A172 (cell line): ENCODE measurements at regions not wholly inside any gene's neighbourhood (a gene's known extent, or its start where the extent isn't known, plus 50 kb on each side); places are given as distances from the start of the nearest gene placed in this dataset.
"Not testable (repeated sequence)": the region's sequence is repeated elsewhere in the genome, so short reads cannot be mapped to it uniquely, and the experiment has no call there.

Experiments used
- DNase-seq: peaks from one replicate; pipeline ENCODE4 v3.0.0-alpha.2; 2015; ENCODE audit warnings: low spot score

DNA sequence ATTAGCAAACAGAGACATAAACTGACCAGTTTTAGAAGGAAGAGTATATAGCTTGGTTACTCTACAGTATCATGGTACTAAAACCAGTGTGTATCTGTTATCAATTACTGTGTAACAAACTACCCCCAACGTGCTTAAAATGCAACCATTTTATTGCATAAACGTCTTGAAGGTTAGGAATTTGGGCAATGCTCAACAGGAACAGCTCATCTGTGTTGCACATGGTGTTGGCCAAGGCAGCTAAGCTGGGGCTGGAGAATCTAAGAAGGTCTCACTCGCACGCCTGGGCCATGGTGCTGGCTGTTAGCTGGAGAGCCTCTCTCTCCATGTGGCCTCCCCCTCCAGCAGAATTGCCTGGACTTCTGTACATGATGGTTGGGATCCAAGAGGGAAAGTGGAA, 81.2 kb upstream of the THBS1 start:
- no peak for DNase-seq

DNA sequence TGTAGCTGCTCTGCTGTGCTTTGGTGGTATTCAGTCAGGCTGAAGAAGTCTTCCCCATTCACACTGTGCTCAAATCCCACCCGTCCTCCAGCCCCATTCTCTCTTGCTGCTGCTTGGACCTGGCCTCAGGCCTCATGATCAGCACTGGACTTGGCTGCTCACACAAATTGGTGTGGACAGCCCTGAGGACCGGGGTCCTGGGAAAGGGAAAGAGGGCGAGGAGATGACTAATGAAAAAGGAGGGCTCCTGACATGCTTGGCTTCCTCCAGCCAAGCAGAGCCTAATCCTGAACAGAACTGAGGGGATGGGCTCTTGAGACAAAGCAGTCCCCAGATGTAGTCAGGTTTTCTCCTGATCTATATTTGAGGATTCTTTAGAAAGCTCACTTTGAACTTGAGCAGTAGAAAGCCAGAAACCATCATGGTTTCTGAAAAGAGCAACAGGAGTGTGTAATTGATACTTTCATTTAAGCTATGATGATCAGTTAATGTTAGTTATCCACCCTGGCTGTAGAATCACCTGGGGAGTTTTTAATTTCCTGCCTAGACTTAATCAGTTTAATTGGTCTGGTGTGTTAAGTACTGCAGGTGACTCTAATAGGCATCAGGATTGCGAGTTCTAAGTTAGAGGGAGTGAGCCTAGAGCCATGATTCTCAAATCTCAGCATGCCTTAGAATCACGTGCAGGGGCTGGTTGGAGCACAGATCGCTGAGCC, 79.4 kb upstream of the THBS1 start:
- no peak for DNase-seq

- no peak for DNase-seq
These were observed 78.8 kb upstream of the THBS1 start for GRCh38 chr15:39502082-39502447.

DNA sequence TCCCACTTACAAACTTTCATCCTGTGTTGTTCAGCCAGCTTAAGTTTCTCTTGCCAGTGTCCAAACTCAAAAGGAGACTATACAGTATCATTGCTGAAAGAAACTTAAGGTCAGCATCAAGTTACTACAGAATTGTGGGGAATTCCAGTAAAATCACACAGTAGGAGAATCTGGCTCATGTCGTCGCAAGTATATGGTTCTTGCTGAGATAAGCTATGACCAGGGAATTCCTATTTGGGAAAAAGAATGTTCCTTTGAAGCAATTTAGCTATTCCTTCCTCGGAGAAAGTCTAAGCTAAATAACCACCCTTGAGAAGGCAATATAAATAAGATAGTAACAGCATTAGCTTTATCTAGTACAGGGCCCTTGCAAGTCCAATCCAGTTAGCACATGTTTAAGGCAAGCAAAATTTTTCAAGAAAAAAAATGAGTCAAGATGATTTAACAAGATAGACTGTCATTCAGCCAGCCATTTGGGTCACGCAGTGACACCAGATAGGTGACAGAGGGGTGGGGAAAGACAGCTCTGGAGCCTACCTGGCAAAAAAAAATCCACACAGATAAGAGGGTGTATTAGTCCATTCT, 78.2 kb upstream of the THBS1 start:
- DNase-seq, result no peak

GRCh38 chr15:39503526-39503925, 77.4 kb upstream of the THBS1 start:
- no peak for DNase-seq

GRCh38 chr15:39504808-39505207, 76.1 kb upstream of the THBS1 start:
- peak; percentile 20 for DNase-seq

- DNase-seq, result no peak
These were observed 74.7 kb upstream of the THBS1 start for GRCh38 chr15:39506146-39506545.

- DNase-seq, result no peak
These were observed 72.3 kb upstream of the THBS1 start for GRCh38 chr15:39508536-39508935.

DNA sequence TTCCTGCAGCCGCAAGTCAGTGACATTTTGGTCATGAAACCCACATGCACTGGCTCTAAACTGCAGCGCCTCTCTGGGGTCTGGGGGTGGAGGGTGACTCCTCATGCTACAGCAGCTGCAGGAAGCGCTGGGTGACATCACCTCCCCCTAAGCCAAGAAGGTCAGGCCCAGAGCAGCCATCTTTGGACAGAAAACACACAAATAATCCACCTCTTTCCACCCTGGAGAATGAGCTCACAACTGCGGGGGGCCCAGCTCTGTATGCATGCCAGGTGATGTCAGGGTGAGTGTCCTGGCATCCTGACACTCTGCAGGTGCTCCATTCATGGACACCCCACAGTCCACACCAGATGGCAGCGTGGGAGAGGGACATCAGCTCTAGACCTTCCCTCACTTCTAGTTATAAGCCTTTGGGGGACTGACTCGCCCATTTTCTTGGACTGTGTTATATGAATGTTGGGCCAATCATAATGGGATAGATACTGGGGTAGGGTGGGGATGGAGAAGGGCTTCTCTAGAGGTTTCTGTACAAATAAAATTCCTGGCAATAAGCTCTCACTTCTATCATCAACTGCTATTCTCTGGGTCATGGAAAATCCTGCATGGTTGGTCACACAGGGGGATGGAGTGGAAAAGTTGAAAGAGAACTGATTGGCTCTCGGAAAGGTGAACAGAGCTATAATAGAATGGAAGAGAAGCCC, 70.7 kb upstream of the THBS1 start:
- DNase-seq, result no peak

- peak; percentile 49 for DNase-seq
These were observed 69.6 kb upstream of the THBS1 start for GRCh38 chr15:39511000-39511915.

GRCh38 chr15:39511916-39512260, 69.0 kb upstream of the THBS1 start:
- peak; percentile 1 for DNase-seq

- no peak for DNase-seq
These were observed 68.2 kb upstream of the THBS1 start for GRCh38 chr15:39512643-39513042.

- no peak for DNase-seq
These were observed 66.9 kb upstream of the THBS1 start for GRCh38 chr15:39513936-39514335.

DNA sequence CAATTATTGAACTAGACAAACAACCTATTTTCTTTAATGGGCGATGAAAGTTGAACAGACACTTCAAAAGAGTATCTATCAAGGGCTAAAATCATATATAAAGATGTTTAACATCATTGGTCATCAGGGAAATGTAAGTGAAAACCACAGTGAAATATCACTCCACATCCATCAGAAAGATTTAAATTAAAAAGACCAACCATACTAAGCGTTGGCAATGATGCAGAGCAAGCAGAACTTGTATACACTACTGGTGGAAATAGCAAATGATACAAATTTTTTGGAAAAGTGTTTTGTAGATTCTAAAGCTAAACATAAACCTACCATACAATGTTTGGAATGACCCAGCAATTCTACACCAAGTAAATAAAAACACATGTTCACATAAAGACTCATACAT, 65.9 kb upstream of the THBS1 start:
- no peak for DNase-seq

DNA sequence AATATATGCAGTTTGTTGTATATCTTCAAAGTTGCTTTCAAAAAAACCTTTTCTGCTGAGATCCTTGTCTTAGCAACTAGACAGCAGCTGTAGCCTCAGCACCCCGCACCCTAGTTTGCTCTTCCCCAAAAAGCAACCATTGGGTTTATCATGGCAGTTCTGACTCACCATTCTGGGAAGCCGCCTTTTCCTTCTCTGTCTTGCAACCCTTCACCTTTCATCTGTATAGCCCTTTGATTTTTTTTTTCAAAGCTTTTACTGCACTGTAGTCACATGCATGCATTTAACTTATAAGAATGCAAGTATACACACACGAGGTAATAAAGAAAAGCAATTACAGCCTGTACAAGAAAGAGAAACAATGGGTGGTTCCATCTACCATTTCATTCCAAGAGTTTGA, 65.1 kb upstream of the THBS1 start:
- no peak for DNase-seq

DNA sequence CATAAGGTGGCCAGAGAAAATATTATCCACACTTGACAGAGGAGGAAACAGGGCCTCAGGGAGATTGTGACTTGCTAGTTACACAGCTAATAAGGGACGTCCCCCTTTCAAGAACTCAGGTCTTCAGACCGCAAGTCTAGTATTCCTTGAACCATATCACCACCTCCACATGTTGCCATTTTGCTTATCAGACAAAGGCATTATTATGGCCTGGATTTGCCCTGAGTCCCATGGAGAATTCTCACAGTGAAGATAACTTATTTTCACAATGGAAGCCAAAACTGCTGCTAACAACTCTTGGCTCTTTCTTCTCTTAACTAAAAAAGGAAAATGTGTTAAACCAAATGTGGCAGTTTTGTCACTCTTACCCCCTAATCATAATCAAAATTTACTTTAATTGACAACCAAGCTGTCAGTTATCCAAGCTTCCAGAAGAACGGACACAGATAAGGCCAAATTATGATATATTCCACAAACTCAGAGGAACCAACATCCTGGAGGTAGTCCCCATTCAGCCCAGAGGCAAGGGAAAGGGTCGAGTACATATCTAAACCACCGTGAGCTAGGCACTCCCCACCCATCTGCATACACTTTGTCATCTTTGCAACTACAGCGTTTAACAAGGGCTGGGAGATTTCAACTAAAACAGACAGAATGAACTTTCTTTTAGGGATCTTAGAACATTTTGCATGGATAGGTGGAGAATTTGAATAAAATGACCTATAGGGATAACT, 63.6 kb upstream of the THBS1 start:
- no peak for DNase-seq

- DNase-seq, result not testable (repeated sequence)
These were observed 56.9 kb upstream of the THBS1 start for GRCh38 chr15:39523968-39524367.

- DNase-seq, result no peak
These were observed 51.4 kb upstream of the THBS1 start for GRCh38 chr15:39529457-39529856.

- no peak for DNase-seq
These were observed 50.2 kb upstream of the THBS1 start for GRCh38 chr15:39530480-39531342.
